Heart left ventricle (tissue), 13 donors: ENCODE measurements at regions not wholly inside any gene's neighbourhood (a gene's known extent, or its start where the extent isn't known, plus 50 kb on each side); places are given as distances from the start of the nearest gene placed in this dataset.
"Not testable (repeated sequence)": the region's sequence is repeated elsewhere in the genome, so short reads cannot be mapped to it uniquely, and the experiment has no call there.

ENCODE experiments used
- POLR2A ChIP-seq, 2 donors: fragments of 450-650 bp; IDR thresholded peaks; one replicate each; pipeline ENCODE4 v1.6.1; 2017; ENCODE audit warnings: antibody characterized with exemption in 2 of 2, mild to moderate bottlenecking in 2 of 2, moderate library complexity in 2 of 2
- TF ChIP-seq, protein P1 (sequence below), 12 donors: fragments of 200-600 bp; sonication (generic) in 4 of 12; IDR thresholded peaks; one replicate each; pipeline versions ENCODE4 v1.5.0 to v1.8.0; 2018 to 2022; ENCODE audit warnings: antibody characterized with exemption in 12 of 12, mild to moderate bottlenecking in 5 of 12
- donor health status: ischemic (EF 13 %, LVEDD 7.1; RV severe dilation, severe dysfunction).
- donor health status: DM: no; HTN: yes; CAD: no.
- donor health status: DM: no; HTN: no; CAD: no.
- donor health status: ischemic (EF 25% LVEDD 6.9; RV normal size, moderate dysfunction).
- donor health status: ischemic (EF 25% LVEDD 5.7; RV mildly dilated, moderate dysfunction).
- donor health status: ischemic (EF 35%, LVEDD 5.7; RV mildly dilated, moderate dysfunction).
- donor health status: nonischemic (EF 11% LVEDD 7.7; RV severe dilation, severe dysfunction).
- donor health status: DM: yes; HTN: yes; CAD: no.
- donor health status: PGD.
- donor health status: ischemic (EF 29% LVEDD 5.4; RV normal size, mild dysfunction).
- donor health status: nonischemic (EF 23%, LVEDD 6.1; RV moderate dilation, normal function).

DNA sequence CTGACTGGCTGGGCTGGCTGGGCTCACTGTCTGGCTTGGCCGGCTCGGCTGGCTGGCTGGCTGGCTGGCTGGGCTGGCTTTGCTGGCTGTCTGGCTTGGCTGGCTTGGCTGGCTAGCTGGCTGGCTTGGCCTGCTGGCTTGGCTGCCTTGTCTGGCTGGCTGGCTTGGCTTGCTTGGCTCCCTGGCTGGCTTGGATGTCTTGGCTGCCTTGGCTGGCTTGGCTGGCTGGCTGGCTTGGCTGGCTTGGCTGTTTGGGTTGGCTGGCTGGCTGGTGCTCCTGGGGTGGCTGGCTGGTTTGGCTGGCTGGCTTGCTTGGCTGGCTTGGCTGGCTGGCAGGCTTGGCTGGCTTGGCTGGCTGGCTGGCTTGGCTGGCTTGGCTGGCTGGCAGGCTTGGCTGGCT is 2836.9 kb downstream of the RPIA start:
- TF ChIP-seq, protein P1, sequence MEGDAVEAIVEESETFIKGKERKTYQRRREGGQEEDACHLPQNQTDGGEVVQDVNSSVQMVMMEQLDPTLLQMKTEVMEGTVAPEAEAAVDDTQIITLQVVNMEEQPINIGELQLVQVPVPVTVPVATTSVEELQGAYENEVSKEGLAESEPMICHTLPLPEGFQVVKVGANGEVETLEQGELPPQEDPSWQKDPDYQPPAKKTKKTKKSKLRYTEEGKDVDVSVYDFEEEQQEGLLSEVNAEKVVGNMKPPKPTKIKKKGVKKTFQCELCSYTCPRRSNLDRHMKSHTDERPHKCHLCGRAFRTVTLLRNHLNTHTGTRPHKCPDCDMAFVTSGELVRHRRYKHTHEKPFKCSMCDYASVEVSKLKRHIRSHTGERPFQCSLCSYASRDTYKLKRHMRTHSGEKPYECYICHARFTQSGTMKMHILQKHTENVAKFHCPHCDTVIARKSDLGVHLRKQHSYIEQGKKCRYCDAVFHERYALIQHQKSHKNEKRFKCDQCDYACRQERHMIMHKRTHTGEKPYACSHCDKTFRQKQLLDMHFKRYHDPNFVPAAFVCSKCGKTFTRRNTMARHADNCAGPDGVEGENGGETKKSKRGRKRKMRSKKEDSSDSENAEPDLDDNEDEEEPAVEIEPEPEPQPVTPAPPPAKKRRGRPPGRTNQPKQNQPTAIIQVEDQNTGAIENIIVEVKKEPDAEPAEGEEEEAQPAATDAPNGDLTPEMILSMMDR (IDR thresholded peaks at IDR 0.05): not testable (repeated sequence)
- TF ChIP-seq POLR2A (IDR thresholded peaks at IDR 0.05): not testable (repeated sequence)
